ENCODE measurements at regions not wholly inside any gene's neighbourhood (a gene's known extent, or its start where the extent isn't known, plus 50 kb on each side); places are given as distances from the start of the nearest gene placed in this dataset.
A peak's percentile ranks its signal among the peaks of the same experiment; 100 is the strongest.

GRCh38 chr7:137146552-137147337 is 196.8 kb downstream of the PTN start:
- TF ChIP-seq CTCF (IDR thresholded peaks at IDR 0.05) (no peak), EP300 (IDR thresholded peaks at IDR 0.05) (no peak), POLR2A (IDR thresholded peaks at IDR 0.05) (no peak), POLR2AphosphoS5 (IDR thresholded peaks at IDR 0.05) (peak; percentile 21)

Measured in gastroesophageal sphincter (tissue), 3 donors.